Central memory CD8-positive, alpha-beta T cell (primary cell): ENCODE measurements at regions not wholly inside any gene's neighbourhood (a gene's known extent, or its start where the extent isn't known, plus 50 kb on each side); places are given as distances from the start of the nearest gene placed in this dataset.
"Not testable (repeated sequence)": the region's sequence is repeated elsewhere in the genome, so short reads cannot be mapped to it uniquely, and the experiment has no call there.

Source experiments
- ATAC-seq: fragments of 150-1000 bp; cut with Tn5 transposase; replicated peaks from 2 replicates; pipeline ENCODE4 v1.10.0; 2022; ENCODE audit warnings: mild to moderate bottlenecking, moderate FRiP score, moderate number of reproducible peaks; ENCODE audit not compliant: poor library complexity, severe bottlenecking; ENCODE audit errors: extremely low read depth
- DNase-seq, 2 donors: peaks; one replicate each; pipeline ENCODE4 v3.0.0; 2021; ENCODE audit warnings: low spot score in 2 of 2
- H3K27ac Mint-ChIP-seq: one replicate; pipeline ENCODE4 v1.8.0; 2022; ENCODE audit warnings: low read depth, mild to moderate bottlenecking, moderate library complexity, mixed read lengths
- H3K27me3 Mint-ChIP-seq: one replicate; pipeline ENCODE4 v1.8.0; 2022; ENCODE audit warnings: mixed read lengths
- H3K36me3 Mint-ChIP-seq: one replicate; pipeline ENCODE4 v1.8.0; 2022; ENCODE audit warnings: mild to moderate bottlenecking, moderate library complexity, mixed read lengths; ENCODE audit not compliant: insufficient read depth
- H3K4me1 Mint-ChIP-seq: one replicate; pipeline ENCODE4 v1.8.0; 2022; ENCODE audit warnings: mixed read lengths
- H3K4me3 Mint-ChIP-seq: one replicate; pipeline ENCODE4 v1.8.0; 2022; ENCODE audit warnings: mild to moderate bottlenecking, moderate library complexity, mixed read lengths
- H3K9me3 Mint-ChIP-seq: one replicate; pipeline ENCODE4 v1.8.0; 2022; ENCODE audit warnings: mixed read lengths

DNA sequence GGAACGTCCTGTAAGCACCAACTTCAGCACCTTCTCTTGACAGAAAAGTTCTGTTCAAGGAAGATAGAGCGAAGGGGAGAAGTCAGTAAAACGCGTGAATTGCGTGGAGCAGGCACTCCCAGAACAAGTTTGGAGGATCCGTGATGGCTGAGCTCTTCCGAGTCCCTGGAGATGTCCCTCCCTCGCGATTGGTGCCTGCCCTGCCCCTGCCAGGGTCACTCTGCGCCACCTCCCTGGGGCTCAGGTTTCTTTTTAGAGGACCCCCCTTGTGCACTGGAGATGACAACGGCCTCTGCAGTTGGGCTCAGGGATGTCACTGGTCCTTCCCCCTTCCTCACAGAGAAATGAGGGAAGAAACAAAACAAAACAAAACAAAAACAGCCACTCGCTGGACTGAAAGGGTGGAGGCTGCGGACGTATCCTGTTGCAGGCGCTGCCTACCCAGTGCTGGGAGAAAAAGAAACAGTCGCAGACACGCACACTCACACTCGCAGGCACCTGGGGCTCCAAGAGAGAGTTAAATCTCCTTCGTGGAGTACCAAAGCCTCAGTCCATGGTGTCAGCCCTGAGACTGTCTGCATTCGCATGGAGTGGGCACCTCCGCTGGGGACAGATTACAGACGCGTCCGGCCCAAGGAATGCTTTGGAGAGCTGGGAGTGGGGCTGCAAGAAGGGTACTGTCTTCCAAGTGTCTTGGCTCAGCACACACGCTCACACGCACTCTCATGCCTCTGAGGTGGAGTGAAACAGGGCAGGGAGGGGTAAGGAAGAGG, 512.7 kb downstream of the SLCO4C1 start:
- no peaks in the 10 kb centered on the region for H3K36me3 Mint-ChIP-seq
- H3K27ac Mint-ChIP-seq, result no peak overlapping the region
- no peaks in the 10 kb centered on the region for H3K4me1 Mint-ChIP-seq
- DNase-seq, result no peak
- H3K4me3 Mint-ChIP-seq, result no peak overlapping the region
- ATAC-seq, result no peak
- peaks cover 6% of the 10 kb centered on the region for H3K9me3 Mint-ChIP-seq
- H3K27me3 Mint-ChIP-seq, result no peaks in the 10 kb centered on the region

DNA sequence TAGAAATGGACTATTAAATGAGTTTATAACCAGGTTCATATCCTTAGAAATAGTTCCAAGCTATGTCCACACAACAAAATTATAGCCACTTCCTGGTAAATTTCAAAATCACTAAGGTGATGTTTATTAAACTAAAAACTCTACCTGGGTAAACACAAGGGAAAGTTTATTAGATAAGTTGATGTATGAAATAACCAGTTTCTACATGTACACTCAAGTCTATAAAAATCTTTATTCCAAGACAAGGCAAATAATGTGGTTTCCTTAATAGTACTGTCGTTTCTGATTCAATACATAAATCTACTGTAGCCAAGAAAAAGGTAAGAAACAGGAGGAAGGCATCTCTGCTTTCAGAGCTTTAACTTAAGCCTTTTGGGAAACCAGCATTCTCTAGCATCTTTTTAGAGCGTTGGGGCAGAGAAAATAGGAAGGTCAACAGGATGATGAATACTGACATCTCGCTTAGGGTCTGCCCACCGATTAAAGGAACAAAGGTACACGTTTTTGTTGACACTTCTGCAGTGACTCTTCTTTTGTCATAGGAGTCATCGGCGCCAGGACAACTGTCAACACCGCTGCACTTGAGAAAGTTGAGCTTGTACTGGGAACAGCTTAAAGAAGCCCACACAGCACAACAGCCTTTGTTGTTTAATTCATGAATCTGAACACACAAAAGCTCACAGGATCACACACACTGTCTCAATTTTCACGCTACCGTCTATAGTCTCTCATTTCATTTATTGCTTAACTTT, 513.6 kb downstream of the SLCO4C1 start:
- no peaks in the 10 kb centered on the region for H3K4me1 Mint-ChIP-seq
- H3K9me3 Mint-ChIP-seq, result peaks cover 6% of the 10 kb centered on the region
- ATAC-seq (no peak), DNase-seq (no peak)
- H3K27ac Mint-ChIP-seq, result no peak overlapping the region
- no peaks in the 10 kb centered on the region for H3K27me3 Mint-ChIP-seq
- H3K4me3 Mint-ChIP-seq, result no peak overlapping the region
- H3K36me3 Mint-ChIP-seq, result no peaks in the 10 kb centered on the region

DNA sequence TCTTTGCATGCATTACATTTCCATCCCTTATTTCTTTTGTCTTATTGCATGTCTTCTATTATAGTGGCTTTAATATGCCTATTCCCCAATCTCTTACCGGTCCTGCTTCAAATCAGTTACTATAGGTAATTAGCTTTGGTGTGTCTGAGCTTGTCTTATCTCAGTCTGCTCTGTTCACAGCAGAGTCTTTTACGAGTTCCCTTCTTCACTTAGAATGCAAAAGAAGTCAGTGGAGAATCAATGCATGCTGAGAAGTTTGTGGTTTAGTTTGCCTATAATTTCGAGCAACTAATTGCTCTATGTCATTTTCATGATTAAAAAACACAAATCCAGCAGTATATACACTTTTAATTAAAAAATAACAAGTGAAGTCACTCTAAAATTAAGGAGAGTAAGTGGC, 545.0 kb downstream of the SLCO4C1 start:
- Mint-ChIP-seq H3K27ac (no peak overlapping the region), H3K4me3 (no peak overlapping the region), H3K4me1 (no peaks in the 10 kb centered on the region), H3K27me3 (no peaks in the 10 kb centered on the region), H3K9me3 (peaks cover 4% of the 10 kb centered on the region), H3K36me3 (no peaks in the 10 kb centered on the region)
- DNase-seq (no peak), ATAC-seq (no peak)

DNA sequence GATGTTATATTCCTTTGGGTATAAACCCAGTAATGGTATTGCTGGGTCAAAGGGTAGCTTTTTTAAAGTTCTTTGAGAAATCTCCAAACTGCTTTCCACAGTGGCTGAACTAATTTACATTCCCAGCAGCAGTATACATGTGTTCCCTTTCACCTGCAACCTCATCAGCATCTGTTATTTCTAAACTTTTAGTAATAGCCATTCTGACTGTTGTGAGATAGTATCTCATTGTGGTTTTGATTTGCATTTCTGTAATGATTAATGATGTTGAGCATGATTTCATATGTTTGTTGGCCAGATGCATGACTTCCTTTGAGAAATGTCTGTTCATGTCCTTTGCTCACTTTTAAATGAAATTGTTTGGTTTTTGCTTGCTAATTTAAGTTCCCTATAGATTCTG, 553.1 kb downstream of the SLCO4C1 start:
- not testable (repeated sequence) for H3K4me3 Mint-ChIP-seq, H3K27me3 Mint-ChIP-seq, H3K36me3 Mint-ChIP-seq, H3K4me1 Mint-ChIP-seq, ATAC-seq, DNase-seq, H3K27ac Mint-ChIP-seq
- H3K9me3 Mint-ChIP-seq, result peaks cover 10% of the 10 kb centered on the region

DNA sequence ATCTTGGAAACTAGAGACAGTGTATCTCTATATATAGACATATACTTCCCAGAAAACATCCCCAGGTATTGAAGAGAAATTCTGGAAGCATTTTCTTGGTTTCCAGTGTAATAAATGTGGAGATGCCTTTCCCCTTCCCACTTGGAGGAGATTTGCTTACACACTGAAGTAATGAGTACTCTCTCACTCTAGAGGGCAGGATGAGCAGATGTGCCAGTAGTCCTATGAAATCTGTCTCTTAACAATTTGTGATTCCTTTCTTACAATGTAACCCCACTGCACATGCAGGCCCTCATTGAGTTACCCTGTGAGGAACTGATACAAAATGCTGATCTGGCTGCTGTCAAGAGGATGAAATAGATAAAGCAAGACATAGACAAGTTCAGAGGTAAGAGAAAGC, 567.2 kb downstream of the SLCO4C1 start:
- ATAC-seq (no peak), DNase-seq (no peak)
- Mint-ChIP-seq H3K36me3 (no peaks in the 10 kb centered on the region), H3K4me3 (no peak overlapping the region), H3K27me3 (no peaks in the 10 kb centered on the region), H3K4me1 (no peaks in the 10 kb centered on the region), H3K27ac (no peak overlapping the region), H3K9me3 (no peaks in the 10 kb centered on the region)

DNA sequence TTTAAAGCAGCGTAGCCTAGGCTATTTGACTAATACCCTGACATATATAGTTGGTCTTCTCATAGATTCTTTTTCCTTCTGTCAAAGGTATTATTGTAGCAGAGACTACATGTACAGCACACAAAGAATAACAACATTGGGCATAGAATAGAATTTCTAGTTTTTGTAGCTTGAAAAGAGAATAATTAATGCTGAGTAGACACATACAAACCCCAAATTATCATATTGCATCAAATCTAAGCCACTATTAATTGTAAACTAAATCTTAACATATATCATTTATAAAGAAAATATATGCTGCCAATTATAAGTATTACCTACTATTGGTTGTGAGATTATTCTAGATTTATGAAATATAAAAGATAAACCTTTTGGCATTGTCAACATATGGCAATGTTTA, 574.5 kb downstream of the SLCO4C1 start:
- Mint-ChIP-seq H3K4me1 (no peaks in the 10 kb centered on the region), H3K36me3 (no peaks in the 10 kb centered on the region), H3K27me3 (no peaks in the 10 kb centered on the region), H3K4me3 (no peak overlapping the region), H3K27ac (no peak overlapping the region), H3K9me3 (peaks cover 6% of the 10 kb centered on the region)
- DNase-seq (no peak), ATAC-seq (no peak)

DNA sequence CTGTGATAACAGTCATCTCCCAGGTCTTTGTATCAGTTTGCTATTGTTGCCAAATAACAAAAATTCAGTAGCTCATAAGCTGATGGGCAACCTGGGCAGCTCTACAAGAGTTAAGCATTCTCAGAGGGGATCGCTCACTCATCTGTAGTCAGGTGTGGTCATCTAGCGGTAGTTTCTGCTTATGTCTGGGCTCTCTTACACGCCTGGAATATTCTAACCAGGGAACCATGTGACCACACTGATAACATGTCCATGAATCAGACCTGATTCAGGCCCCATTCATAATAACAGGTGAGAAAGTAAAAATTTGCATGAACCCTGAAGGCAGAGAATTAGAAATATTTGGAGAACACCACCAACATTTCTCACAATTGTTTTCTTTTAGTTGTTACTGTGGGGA, 576.1 kb downstream of the SLCO4C1 start:
- ATAC-seq (no peak), DNase-seq (no peak)
- Mint-ChIP-seq H3K4me1 (no peaks in the 10 kb centered on the region), H3K9me3 (peaks cover 6% of the 10 kb centered on the region), H3K36me3 (no peaks in the 10 kb centered on the region), H3K4me3 (no peak overlapping the region), H3K27me3 (no peaks in the 10 kb centered on the region), H3K27ac (no peak overlapping the region)

DNA sequence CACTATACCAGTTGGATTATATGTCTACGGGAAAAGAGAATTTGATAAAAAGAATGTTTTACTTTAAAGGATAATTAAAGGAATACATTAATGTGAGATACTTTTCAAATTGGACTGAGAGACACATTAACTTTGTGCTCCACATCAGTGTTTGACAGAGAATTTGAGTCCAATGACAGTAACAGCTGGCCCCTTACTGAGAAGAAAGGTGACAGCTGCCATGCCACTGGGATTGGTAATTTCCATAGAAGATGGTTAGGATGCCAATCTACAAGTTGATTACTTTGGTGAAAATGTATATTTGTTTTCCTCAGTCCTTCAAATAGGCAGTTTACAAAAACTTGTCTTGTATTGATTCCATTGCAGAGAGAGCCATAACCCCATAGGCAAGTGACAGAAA, 578.4 kb downstream of the SLCO4C1 start:
- ATAC-seq (no peak), DNase-seq (no peak)
- H3K9me3 Mint-ChIP-seq, result peaks cover 20% of the 10 kb centered on the region
- H3K36me3 Mint-ChIP-seq, result peaks cover 1% of the 10 kb centered on the region
- no peaks in the 10 kb centered on the region for H3K4me1 Mint-ChIP-seq
- H3K27ac Mint-ChIP-seq, result no peak overlapping the region
- H3K4me3 Mint-ChIP-seq, result no peak overlapping the region
- no peaks in the 10 kb centered on the region for H3K27me3 Mint-ChIP-seq

DNA sequence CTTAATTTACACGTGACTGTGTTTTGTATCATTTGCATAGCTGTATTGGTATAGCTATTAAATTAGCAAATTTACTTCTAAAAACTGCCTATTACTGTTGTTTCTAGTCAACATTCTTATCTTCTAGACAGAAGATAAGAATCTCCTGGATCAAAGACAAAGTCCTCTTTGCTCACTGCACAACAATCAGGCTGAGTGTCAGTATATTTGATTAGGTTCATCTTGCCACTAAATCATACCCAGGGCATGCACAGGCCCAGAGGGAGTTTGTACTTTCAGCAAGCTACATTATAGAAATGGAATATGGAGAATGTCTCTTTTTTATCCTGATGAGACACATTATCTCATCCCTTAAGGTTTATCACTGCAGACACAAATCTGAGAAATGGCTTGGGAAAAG, 579.1 kb downstream of the SLCO4C1 start:
- Mint-ChIP-seq H3K27me3 (no peaks in the 10 kb centered on the region), H3K4me1 (no peaks in the 10 kb centered on the region), H3K4me3 (no peak overlapping the region), H3K27ac (no peak overlapping the region), H3K9me3 (peaks cover 15% of the 10 kb centered on the region), H3K36me3 (peaks cover 1% of the 10 kb centered on the region)
- DNase-seq, result no peak
- no peak for ATAC-seq

DNA sequence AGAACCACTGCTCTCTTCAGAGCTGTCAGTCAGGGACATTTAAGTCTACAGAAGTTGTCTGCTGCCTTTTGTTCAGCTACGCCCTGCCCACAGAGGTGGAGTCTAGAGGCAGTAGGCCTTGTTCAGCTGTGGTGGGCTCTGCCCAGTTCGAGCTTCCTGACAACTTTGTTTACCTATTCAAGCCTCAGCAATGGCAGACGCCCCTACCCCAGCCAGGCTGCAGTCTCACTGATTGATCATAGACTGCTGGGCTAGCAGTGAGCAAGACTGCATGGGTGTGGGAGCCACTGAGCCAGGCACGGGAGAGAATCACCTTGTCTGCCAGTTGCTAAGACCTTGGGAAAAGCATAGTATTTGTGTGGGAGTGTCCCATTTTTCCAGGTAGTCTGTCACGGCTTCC, 580.3 kb downstream of the SLCO4C1 start:
- DNase-seq, H3K4me3 Mint-ChIP-seq, H3K4me1 Mint-ChIP-seq, ATAC-seq, H3K36me3 Mint-ChIP-seq, H3K27ac Mint-ChIP-seq, H3K27me3 Mint-ChIP-seq: not testable (repeated sequence)
- H3K9me3 Mint-ChIP-seq, result peaks cover 15% of the 10 kb centered on the region

DNA sequence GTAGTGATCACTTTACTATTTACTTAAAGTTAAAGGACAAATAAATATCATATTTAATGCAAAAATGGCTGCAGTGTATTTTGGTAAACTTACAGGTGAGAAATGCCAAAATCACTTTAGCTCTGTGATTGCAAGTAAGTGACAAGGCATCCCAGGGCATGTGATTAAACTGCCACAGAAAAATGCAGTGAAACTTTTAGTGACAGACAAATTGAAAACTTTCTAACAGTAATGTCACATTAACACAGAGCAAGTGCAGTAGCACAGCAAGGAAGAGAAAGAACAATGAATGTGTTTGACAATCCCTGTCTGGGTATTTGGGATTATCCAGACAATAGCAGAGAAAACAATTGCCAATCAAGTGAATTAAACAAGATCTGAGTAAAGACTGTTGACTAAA, 606.8 kb downstream of the SLCO4C1 start:
- ATAC-seq (no peak), DNase-seq (no peak)
- Mint-ChIP-seq H3K4me3 (no peak overlapping the region), H3K27ac (no peak overlapping the region), H3K9me3 (no peaks in the 10 kb centered on the region), H3K4me1 (no peaks in the 10 kb centered on the region), H3K27me3 (no peaks in the 10 kb centered on the region), H3K36me3 (no peaks in the 10 kb centered on the region)

DNA sequence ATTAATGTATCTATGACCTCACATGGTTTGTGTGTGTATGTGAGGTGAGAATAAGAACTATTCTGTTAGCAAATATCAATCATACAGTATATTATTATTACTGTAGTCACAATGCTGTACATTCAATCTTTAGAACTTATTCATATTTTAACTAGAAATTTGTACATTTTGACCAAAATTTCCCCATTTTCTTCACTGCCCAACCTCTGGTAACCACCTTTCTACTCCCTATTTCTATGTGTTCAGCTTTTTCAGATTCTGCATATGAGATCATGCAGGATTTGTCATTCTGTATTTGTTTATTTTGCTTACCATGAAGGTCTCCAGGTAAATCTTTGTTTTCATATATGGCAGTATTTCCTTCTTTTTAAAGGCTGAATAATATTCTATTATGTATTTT, 607.9 kb downstream of the SLCO4C1 start:
- Mint-ChIP-seq H3K4me1 (no peaks in the 10 kb centered on the region), H3K27ac (no peak overlapping the region), H3K36me3 (no peaks in the 10 kb centered on the region), H3K4me3 (no peak overlapping the region), H3K9me3 (no peaks in the 10 kb centered on the region), H3K27me3 (no peaks in the 10 kb centered on the region)
- DNase-seq (no peak), ATAC-seq (no peak)

DNA sequence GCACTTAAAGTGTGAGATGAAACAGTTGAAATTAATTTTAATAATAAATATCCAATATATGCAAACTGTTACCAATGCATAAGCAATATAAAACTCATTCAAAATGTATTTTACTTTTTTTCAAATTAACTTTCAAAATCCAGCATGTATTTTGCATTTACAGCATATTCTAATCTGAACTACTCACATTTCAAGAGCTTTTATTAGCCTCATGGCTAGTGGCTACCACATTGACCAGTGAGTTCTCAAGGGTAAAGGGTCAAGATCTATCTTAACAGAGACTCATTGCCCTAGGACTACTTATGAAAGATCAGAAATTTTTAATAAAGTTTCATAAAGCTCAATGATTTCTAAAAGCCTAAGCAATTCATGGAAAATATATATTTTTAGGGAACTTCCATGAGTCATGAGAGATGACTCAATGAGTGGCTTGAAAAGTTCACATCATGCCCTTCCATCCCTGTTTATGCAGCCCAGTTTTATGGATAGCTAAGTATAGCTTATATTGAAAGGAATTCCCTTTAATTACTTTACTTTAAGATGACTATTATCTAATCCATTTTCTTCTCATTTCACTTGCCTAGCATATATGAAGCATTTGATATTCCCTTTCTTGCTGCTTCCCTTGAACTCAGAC, 608.6 kb downstream of the SLCO4C1 start:
- Mint-ChIP-seq H3K9me3 (no peaks in the 10 kb centered on the region), H3K36me3 (no peaks in the 10 kb centered on the region), H3K4me3 (no peak overlapping the region), H3K27me3 (no peaks in the 10 kb centered on the region), H3K27ac (no peak overlapping the region), H3K4me1 (no peaks in the 10 kb centered on the region)
- DNase-seq, result no peak
- ATAC-seq, result no peak
